Astrocyte (in vitro differentiated cells and primary cell): ENCODE measurements at regions not wholly inside any gene's neighbourhood (a gene's known extent, or its start where the extent isn't known, plus 50 kb on each side); places are given as distances from the start of the nearest gene placed in this dataset.
A peak's percentile ranks its signal among the peaks of the same experiment; 100 is the strongest.

ENCODE experiments used
- DNase-seq: peaks from one replicate; pipeline ENCODE4 v3.0.0-alpha.2; 2010; ENCODE audit warnings: low read depth
- FAIRE-seq: peaks from 2 replicates; lab custom pipeline; 2011; peaks lifted over from hg19 to GRCh38; lab: Jason Lieb, UNC
- H2AFZ ChIP-seq: 2 replicates; pipeline ENCODE4 v1.6.0; 2012; ENCODE audit warnings: low read depth, low read length, inconsistent platforms
- H3K27ac ChIP-seq: 2 replicates; pipeline ENCODE4 v1.5.1; 2011; ENCODE audit warnings: low read depth, low read length, inconsistent platforms
- H3K27me3 ChIP-seq: 2 replicates; pipeline ENCODE4 v1.6.0; 2011; ENCODE audit warnings: low read length, inconsistent platforms; ENCODE audit not compliant: insufficient read depth
- H3K36me3 ChIP-seq: 2 replicates; pipeline ENCODE4 v1.5.1; 2011; ENCODE audit warnings: low read length, inconsistent platforms; ENCODE audit not compliant: insufficient read depth
- H3K4me1 ChIP-seq: 2 replicates; pipeline ENCODE4 v1.5.1; 2011; ENCODE audit warnings: low read length, inconsistent platforms; ENCODE audit not compliant: insufficient read depth
- H3K4me2 ChIP-seq: 2 replicates; pipeline ENCODE4 v1.6.0; 2012; ENCODE audit warnings: low read length, inconsistent platforms
- H3K4me3 ChIP-seq: 2 replicates; pipeline ENCODE4 v1.5.1; 2011; ENCODE audit warnings: low read depth, mild to moderate bottlenecking, low read length, inconsistent platforms; ENCODE audit not compliant: insufficient read depth
- H3K79me2 ChIP-seq: 2 replicates; pipeline ENCODE4 v1.6.0; 2012; ENCODE audit warnings: mild to moderate bottlenecking, low read length, inconsistent platforms; ENCODE audit not compliant: insufficient read depth
- H3K9ac ChIP-seq: 2 replicates; pipeline ENCODE4 v1.6.0; 2012; ENCODE audit warnings: mild to moderate bottlenecking, low read length, inconsistent platforms
- H3K9me3 ChIP-seq: 2 replicates; pipeline ENCODE4 v1.5.1; 2012; ENCODE audit warnings: low read depth, mild to moderate bottlenecking, low read length, inconsistent platforms; ENCODE audit not compliant: insufficient read depth
- H4K20me1 ChIP-seq: 2 replicates; pipeline ENCODE4 v1.6.0; 2012; ENCODE audit warnings: low read length, inconsistent platforms; ENCODE audit not compliant: insufficient read depth
- H3K27ac Mint-ChIP-seq: one replicate; pipeline ENCODE4 v1.8.0; 2021; ENCODE audit warnings: mild to moderate bottlenecking, mixed read lengths; ENCODE audit not compliant: unreplicated experiment
- H3K27me3 Mint-ChIP-seq: one replicate; pipeline ENCODE4 v1.8.0; 2021; ENCODE audit warnings: low read depth, mixed read lengths; ENCODE audit not compliant: unreplicated experiment
- H3K36me3 Mint-ChIP-seq: one replicate; pipeline ENCODE4 v1.8.0; 2021; ENCODE audit warnings: low read depth, mixed read lengths; ENCODE audit not compliant: unreplicated experiment
- H3K4me1 Mint-ChIP-seq: one replicate; pipeline ENCODE4 v1.8.0; 2021; ENCODE audit warnings: low read depth, mixed read lengths; ENCODE audit not compliant: unreplicated experiment
- H3K4me3 Mint-ChIP-seq: one replicate; pipeline ENCODE4 v1.8.0; 2021; ENCODE audit warnings: mild to moderate bottlenecking, moderate library complexity, mixed read lengths; ENCODE audit not compliant: unreplicated experiment
- H3K9me3 Mint-ChIP-seq: one replicate; pipeline ENCODE4 v1.8.0; 2021; ENCODE audit warnings: mild to moderate bottlenecking, mixed read lengths; ENCODE audit not compliant: unreplicated experiment
- EZH2 ChIP-seq: IDR thresholded peaks from 2 replicates; pipeline ENCODE4 v1.6.1; 2012; ENCODE audit warnings: mild to moderate bottlenecking, low read length, inconsistent platforms; ENCODE audit not compliant: insufficient read depth
- TF ChIP-seq, protein P1 (sequence below): IDR thresholded peaks from 2 replicates; pipeline ENCODE4 v1.5.1; 2011; ENCODE audit warnings: low read depth, mild to moderate bottlenecking, inconsistent platforms, low read length, moderate library complexity; ENCODE audit not compliant: insufficient read depth

DNA sequence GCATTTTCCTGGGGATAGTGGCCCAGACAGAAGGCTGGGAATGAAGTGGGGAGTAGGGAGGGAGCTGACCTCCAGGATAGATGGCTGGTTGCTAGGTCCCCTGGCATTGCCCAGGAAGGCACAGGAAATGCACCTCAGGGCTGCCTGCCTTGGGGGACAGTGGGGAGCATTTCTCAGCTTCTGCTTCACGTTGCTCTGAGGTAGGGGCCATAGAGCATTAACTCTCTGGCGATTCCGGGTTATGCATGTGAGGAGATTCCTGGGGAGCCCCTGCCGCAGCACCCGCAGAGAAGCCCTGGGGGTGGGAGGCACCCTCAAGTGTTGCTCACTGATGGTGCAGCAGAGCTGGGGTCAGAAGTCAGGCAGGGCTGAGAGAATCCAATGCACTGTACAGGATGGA lies 256.5 kb downstream of the CYP26B1 start:
- H3K4me3 ChIP-seq: no peak overlapping the region
- H3K4me3 Mint-ChIP-seq: no peak overlapping the region
- peaks cover 18% of the 10 kb centered on the region for H3K9me3 Mint-ChIP-seq

DNA sequence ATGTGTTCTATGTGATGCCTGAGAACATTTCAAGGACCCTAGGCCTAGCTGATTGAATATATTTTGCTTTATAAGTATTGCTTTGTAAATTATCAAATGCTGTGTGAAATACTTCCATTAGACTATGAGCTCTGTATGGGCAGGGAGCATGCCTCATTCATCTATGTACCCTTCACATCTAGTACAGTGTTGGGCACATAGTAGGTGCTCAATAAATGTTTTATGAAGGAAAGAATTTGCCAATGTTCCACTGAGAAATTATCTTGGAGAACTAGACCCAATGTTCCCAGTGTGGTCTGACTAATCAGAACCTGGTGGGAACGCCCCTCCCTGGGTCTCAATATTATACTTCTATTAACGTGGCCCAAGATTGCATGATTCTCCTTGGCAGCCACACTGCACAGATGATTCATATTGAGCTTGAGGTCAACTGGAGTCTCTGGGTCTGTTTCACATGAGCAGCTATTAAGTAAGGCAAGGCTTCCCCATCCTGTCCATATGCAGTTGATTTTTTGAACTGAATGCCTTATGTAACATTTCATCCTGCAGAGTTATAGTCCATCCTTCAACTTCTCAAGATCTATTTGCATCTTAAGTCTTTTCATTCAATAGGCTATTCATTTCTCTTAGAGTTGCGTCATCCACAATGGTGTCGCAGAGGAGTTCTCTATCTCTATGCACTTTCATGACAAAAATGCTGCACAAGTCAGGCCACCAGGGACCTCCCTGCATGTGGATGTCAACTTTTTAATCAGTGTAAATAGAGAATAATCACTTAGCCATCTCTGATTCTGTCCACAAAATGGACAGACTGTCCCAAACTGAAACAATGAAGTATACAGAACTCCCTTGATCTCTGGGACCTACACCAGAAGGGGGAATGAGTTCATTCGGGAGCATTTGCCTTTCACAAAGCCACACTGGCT lies 257.6 kb downstream of the CYP26B1 start:
- no peaks in the 10 kb centered on the region for H3K4me1 ChIP-seq
- H3K27me3 ChIP-seq: no peaks in the 10 kb centered on the region
- H3K9me3 ChIP-seq: no peaks in the 10 kb centered on the region
- H3K4me3 ChIP-seq: no peak overlapping the region
- Mint-ChIP-seq H3K27ac (no peak overlapping the region), H3K4me3 (no peak overlapping the region), H3K27me3 (peaks cover 54% of the 10 kb centered on the region), H3K36me3 (no peaks in the 10 kb centered on the region), H3K9me3 (peaks cover 22% of the 10 kb centered on the region), H3K4me1 (peaks cover 3% of the 10 kb centered on the region)
- H3K9ac ChIP-seq: no peak overlapping the region
- no peaks in the 10 kb centered on the region for H3K36me3 ChIP-seq
- DNase-seq (peak; percentile 86), FAIRE-seq (peak; percentile 65)
- no peaks in the 10 kb centered on the region for H4K20me1 ChIP-seq
- no peaks in the 10 kb centered on the region for H3K79me2 ChIP-seq
- H3K4me2 ChIP-seq: no peak overlapping the region
- TF ChIP-seq EZH2: no peak
- TF ChIP-seq, protein P1, sequence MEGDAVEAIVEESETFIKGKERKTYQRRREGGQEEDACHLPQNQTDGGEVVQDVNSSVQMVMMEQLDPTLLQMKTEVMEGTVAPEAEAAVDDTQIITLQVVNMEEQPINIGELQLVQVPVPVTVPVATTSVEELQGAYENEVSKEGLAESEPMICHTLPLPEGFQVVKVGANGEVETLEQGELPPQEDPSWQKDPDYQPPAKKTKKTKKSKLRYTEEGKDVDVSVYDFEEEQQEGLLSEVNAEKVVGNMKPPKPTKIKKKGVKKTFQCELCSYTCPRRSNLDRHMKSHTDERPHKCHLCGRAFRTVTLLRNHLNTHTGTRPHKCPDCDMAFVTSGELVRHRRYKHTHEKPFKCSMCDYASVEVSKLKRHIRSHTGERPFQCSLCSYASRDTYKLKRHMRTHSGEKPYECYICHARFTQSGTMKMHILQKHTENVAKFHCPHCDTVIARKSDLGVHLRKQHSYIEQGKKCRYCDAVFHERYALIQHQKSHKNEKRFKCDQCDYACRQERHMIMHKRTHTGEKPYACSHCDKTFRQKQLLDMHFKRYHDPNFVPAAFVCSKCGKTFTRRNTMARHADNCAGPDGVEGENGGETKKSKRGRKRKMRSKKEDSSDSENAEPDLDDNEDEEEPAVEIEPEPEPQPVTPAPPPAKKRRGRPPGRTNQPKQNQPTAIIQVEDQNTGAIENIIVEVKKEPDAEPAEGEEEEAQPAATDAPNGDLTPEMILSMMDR: no peak
- no peak overlapping the region for H3K27ac ChIP-seq
- no peak overlapping the region for H2AFZ ChIP-seq

More for the DNA sequence above, 256.5 kb downstream of the CYP26B1 start:
- Mint-ChIP-seq H3K27me3 (peaks cover 53% of the 10 kb centered on the region), H3K27ac (no peak overlapping the region), H3K4me1 (peaks cover 3% of the 10 kb centered on the region), H3K36me3 (no peaks in the 10 kb centered on the region)
- Histone ChIP-seq H3K4me2 (no peak overlapping the region), H3K4me1 (no peaks in the 10 kb centered on the region), H3K9me3 (no peaks in the 10 kb centered on the region), H3K27ac (no peak overlapping the region), H3K27me3 (no peaks in the 10 kb centered on the region), H3K79me2 (no peaks in the 10 kb centered on the region), H3K9ac (no peak overlapping the region), H2AFZ (no peak overlapping the region), H3K36me3 (no peaks in the 10 kb centered on the region), H4K20me1 (no peaks in the 10 kb centered on the region)
- TF ChIP-seq, protein P1: no peak
- no peak for TF ChIP-seq EZH2
- no peak for FAIRE-seq
- no peak for DNase-seq
